B cell (primary cell): ENCODE measurements at regions not wholly inside any gene's neighbourhood (a gene's known extent, or its start where the extent isn't known, plus 50 kb on each side); places are given as distances from the start of the nearest gene placed in this dataset.

Source experiments
- ATAC-seq: fragments of 200-7000 bp; cut with Tn5 transposase; one replicate; pipeline ENCODE4 v1.10.0; 2021; ENCODE audit warnings: low read depth, mild to moderate bottlenecking, moderate number of reproducible peaks, moderate library complexity
- CTCF ChIA-PET: fragments of 350-600 bp; sonication (Branson Sonifier 250); formaldehyde crosslinking; loops from one replicate; lab custom pipeline; 2021; ENCODE audit warnings: antibody characterized with exemption, inconsistent platforms; lab: Charles Lee
- POLR2A ChIA-PET: fragments of 350-600 bp; sonication (Branson Sonifier 250); formaldehyde crosslinking; loops from one replicate; lab custom pipeline; 2021; ENCODE audit warnings: antibody characterized with exemption; lab: Charles Lee
- DNase-seq: peaks from one replicate; pipeline ENCODE4 v3.0.0; 2013
- H2AFZ ChIP-seq: 2 replicates; pipeline ENCODE4 v1.6.1; 2012; ENCODE audit warnings: mild to moderate bottlenecking, low read depth, low read length; ENCODE audit not compliant: insufficient read depth, poor library complexity, severe bottlenecking
- H3K27ac ChIP-seq, 2 donors: 1 replicate in 1 of 2; 2 replicates in 1 of 2; pipeline ENCODE4 v1.5.1; 2012 to 2013; ENCODE audit warnings: low read length in 2 of 2, mild to moderate bottlenecking in 2 of 2, moderate library complexity in 1 of 2
- H3K27me3 ChIP-seq, 4 experiments: fragments of 200-600 bp in 1 of 4; sonication (generic) in 1 of 4; replicated peaks in 1 of 4; 1 replicate in 2 of 4; 2 replicates in 2 of 4; pipeline versions ENCODE4 v1.6.1 to v1.7.0; 2013 to 2016; ENCODE audit warnings: low read length in 3 of 4, mild to moderate bottlenecking in 2 of 4, mixed read lengths in 1 of 4, moderate library complexity in 1 of 4; ENCODE audit not compliant: insufficient read depth in 4 of 4, control insufficient read depth in 3 of 4; ENCODE audit errors: control extremely low read depth in 1 of 4
- H3K36me3 ChIP-seq, 2 experiments: replicated peaks in 1 of 2; 1 replicate in 1 of 2; 2 replicates in 1 of 2; pipeline versions ENCODE4 v1.6.1 to v1.7.1; 2013; ENCODE audit warnings: low read length in 1 of 2; ENCODE audit not compliant: insufficient read depth in 2 of 2, control insufficient read depth in 1 of 2; ENCODE audit errors: control extremely low read depth in 1 of 2, extremely low read depth in 1 of 2
- H3K4me1 ChIP-seq, 2 donors: fragments of 200-600 bp in 1 of 2; sonication (generic) in 1 of 2; 1 replicate in 1 of 2; 2 replicates in 1 of 2; pipeline versions ENCODE4 v1.5.1 to v1.6.1; 2013 to 2017; ENCODE audit warnings: low read length in 2 of 2; ENCODE audit not compliant: control insufficient read depth in 2 of 2, insufficient read depth in 2 of 2
- H3K4me2 ChIP-seq: replicated peaks from 2 replicates; pipeline ENCODE3; 2012; ENCODE audit warnings: mild to moderate bottlenecking, low read depth, low read length; ENCODE audit not compliant: poor library complexity, severe bottlenecking
- H3K4me3 ChIP-seq, 5 experiments: fragments of 200-600 bp in 1 of 5; sonication (generic) in 1 of 5; 1 replicate in 3 of 5; 2 replicates in 2 of 5; pipeline versions ENCODE4 v1.5.1 to v1.7.0; 2011 to 2016; ENCODE audit warnings: low read length in 4 of 5, mild to moderate bottlenecking in 4 of 5, low read depth in 2 of 5, control low read depth in 1 of 5, moderate library complexity in 1 of 5; ENCODE audit not compliant: insufficient read depth in 1 of 5; ENCODE audit errors: control extremely low read depth in 1 of 5, extremely low read depth in 1 of 5
- H3K79me2 ChIP-seq: fragments of 200-600 bp; sonication (generic); one replicate; pipeline ENCODE4 v1.6.0; 2016; ENCODE audit warnings: low read length; ENCODE audit not compliant: control insufficient read depth, insufficient read depth
- H3K9ac ChIP-seq: fragments of 200-600 bp; sonication (generic); 2 replicates; pipeline ENCODE4 v1.6.1; 2017; ENCODE audit warnings: mild to moderate bottlenecking, low read length, moderate library complexity
- H3K9me3 ChIP-seq, 3 donors: one replicate each; pipeline versions ENCODE4 v1.6.1 to v1.7.1; 2013; ENCODE audit warnings: low read length in 2 of 3; ENCODE audit not compliant: control insufficient read depth in 2 of 3, insufficient read depth in 1 of 3; ENCODE audit errors: control extremely low read depth in 1 of 3
- H4K20me1 ChIP-seq: 2 replicates; pipeline ENCODE4 v1.6.0; 2012; ENCODE audit warnings: mild to moderate bottlenecking, low read length; ENCODE audit not compliant: insufficient read depth, control insufficient read depth, poor library complexity, severe bottlenecking
- H3K27ac Mint-ChIP-seq: one replicate; pipeline ENCODE4 v1.8.0; 2021; ENCODE audit warnings: mixed read lengths
- H3K27me3 Mint-ChIP-seq: one replicate; pipeline ENCODE4 v1.8.0; 2021; ENCODE audit warnings: mixed read lengths
- H3K4me1 Mint-ChIP-seq: one replicate; pipeline ENCODE4 v1.8.0; 2021; ENCODE audit warnings: mixed read lengths
- H3K4me3 Mint-ChIP-seq: one replicate; pipeline ENCODE4 v1.8.0; 2021; ENCODE audit warnings: mixed read lengths
- H3K9me3 Mint-ChIP-seq: one replicate; pipeline ENCODE4 v1.8.0; 2022; ENCODE audit warnings: mixed read lengths; ENCODE audit not compliant: insufficient read depth
- EZH2 ChIP-seq: IDR thresholded peaks from 2 replicates; pipeline ENCODE4 v1.6.1; 2012; ENCODE audit warnings: borderline replicate concordance, low read depth, mild to moderate bottlenecking, moderate library complexity, low read length; ENCODE audit not compliant: insufficient read depth, poor library complexity, severe bottlenecking
- WGBS: methylation state at CpG from one replicate; pipeline ENCODE4 v1.1.5; 2013; ENCODE audit warnings: missing lambda C conversion rate; ENCODE audit not compliant: insufficient coverage; 5-methylcytosine and 5-hydroxymethylcytosine counted together
- intact Hi-C: fragments of 100-400 bp; cut with micrococcal nuclease; formaldehyde crosslinking; loops from one replicate; pipeline ENCODE4 v1.10.0; 2022
- TF ChIP-seq, protein P1 (sequence below): fragments of 200-600 bp; IDR thresholded peaks from one replicate; pipeline ENCODE4 v1.8.0; 2022; ENCODE audit warnings: antibody characterized with exemption, mild to moderate bottlenecking

DNA sequence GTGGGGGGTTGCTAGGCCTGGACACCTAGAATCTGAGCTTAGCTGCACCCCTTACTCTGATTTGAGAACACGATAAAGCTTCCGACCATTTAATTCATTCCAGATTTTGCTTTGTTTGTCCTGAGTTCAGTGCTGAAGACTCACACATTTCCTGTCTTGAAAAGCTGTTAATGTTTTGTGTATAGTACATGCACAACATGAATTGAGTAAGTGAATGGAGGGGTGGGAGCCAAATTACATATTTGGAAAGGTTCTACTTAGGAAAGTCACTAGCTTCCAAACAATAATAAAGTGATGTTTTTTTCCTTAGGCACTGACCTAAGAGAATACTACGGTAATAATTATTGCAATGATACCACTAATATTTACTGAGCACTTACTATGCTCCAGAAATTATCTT, 955.2 kb upstream of the NR2F2 start:
- no peak overlapping the region for H3K9ac ChIP-seq
- Mint-ChIP-seq H3K4me1 (no peaks in the 10 kb centered on the region), H3K9me3 (peaks cover 3% of the 10 kb centered on the region), H3K27me3 (no peaks in the 10 kb centered on the region), H3K4me3 (no peak overlapping the region), H3K27ac (no peak overlapping the region)
- no CpG with 5 or more reads among the region's 3 CpGs for WGBS
- no peaks in the 10 kb centered on the region for H3K36me3 ChIP-seq
- H2AFZ ChIP-seq: no peak overlapping the region
- DNase-seq (no peak), ATAC-seq (no peak)
- H3K27me3 ChIP-seq: no peaks in the 10 kb centered on the region
- no peaks in the 10 kb centered on the region for H3K9me3 ChIP-seq
- no peak overlapping the region for H3K4me2 ChIP-seq
- H3K4me3 ChIP-seq: no peak overlapping the region
- intact Hi-C loops: no loop called here
- TF ChIP-seq EZH2: no peak
- TF ChIP-seq, protein P1, sequence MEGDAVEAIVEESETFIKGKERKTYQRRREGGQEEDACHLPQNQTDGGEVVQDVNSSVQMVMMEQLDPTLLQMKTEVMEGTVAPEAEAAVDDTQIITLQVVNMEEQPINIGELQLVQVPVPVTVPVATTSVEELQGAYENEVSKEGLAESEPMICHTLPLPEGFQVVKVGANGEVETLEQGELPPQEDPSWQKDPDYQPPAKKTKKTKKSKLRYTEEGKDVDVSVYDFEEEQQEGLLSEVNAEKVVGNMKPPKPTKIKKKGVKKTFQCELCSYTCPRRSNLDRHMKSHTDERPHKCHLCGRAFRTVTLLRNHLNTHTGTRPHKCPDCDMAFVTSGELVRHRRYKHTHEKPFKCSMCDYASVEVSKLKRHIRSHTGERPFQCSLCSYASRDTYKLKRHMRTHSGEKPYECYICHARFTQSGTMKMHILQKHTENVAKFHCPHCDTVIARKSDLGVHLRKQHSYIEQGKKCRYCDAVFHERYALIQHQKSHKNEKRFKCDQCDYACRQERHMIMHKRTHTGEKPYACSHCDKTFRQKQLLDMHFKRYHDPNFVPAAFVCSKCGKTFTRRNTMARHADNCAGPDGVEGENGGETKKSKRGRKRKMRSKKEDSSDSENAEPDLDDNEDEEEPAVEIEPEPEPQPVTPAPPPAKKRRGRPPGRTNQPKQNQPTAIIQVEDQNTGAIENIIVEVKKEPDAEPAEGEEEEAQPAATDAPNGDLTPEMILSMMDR: no peak
- ChIA-PET POLR2A (no interaction called here), CTCF (no interaction called here)
- no peaks in the 10 kb centered on the region for H3K79me2 ChIP-seq
- no peaks in the 10 kb centered on the region for H4K20me1 ChIP-seq
- no peak overlapping the region for H3K27ac ChIP-seq
- no peaks in the 10 kb centered on the region for H3K4me1 ChIP-seq

DNA sequence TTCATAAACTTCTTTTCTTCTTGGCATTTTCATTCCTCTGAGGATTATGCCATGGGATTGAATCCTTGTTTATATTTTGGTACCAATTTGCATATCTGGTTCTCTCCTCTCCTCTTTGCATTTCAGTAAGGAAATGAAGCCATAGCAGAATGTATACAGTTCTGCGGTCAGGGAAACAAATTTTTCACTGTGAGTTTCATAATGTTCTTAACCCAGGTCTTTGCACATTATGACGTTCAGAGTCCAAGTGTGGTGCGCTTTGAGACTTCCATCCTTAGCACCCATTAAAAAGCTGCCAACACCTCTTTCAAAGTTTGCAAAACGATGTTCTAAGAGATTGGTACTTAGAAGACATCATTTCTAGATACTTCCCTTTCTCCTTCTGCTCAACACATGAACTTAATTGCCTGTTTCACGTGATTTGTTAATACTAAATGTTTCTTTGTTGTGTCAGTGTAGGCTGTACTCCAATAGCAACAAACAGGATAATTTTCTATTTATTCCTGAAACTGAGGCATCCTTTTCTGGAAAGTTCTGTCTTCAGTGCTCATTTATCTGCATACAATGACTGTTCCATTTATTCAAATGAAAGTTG, 953.1 kb upstream of the NR2F2 start:
- no peaks in the 10 kb centered on the region for H3K27me3 Mint-ChIP-seq
- no peaks in the 10 kb centered on the region for H3K36me3 ChIP-seq
- no peak overlapping the region for H3K27ac ChIP-seq
- TF ChIP-seq, protein P1: no peak
- no peak for TF ChIP-seq EZH2
- intact Hi-C loops: no loop called here
- CTCF ChIA-PET: no interaction called here
- no peak overlapping the region for H3K9ac ChIP-seq
- peaks cover 3% of the 10 kb centered on the region for H3K9me3 Mint-ChIP-seq
- DNase-seq: no peak
- H3K4me1 Mint-ChIP-seq: no peaks in the 10 kb centered on the region
- no peaks in the 10 kb centered on the region for H4K20me1 ChIP-seq
- no peak for ATAC-seq
- 100% methylated on average over 1 of the region's 5 CpGs for WGBS
- H3K9me3 ChIP-seq: no peaks in the 10 kb centered on the region
- H3K4me1 ChIP-seq: no peaks in the 10 kb centered on the region
- H3K4me3 Mint-ChIP-seq: no peak overlapping the region
- no peaks in the 10 kb centered on the region for H3K79me2 ChIP-seq
- no peak overlapping the region for H3K4me2 ChIP-seq
- H2AFZ ChIP-seq: no peak overlapping the region
- H3K27ac Mint-ChIP-seq: no peak overlapping the region
- H3K4me3 ChIP-seq: no peak overlapping the region
- POLR2A ChIA-PET: no interaction called here
- H3K27me3 ChIP-seq: no peaks in the 10 kb centered on the region
